22Rv1 (cell line): ENCODE measurements at regions not wholly inside any gene's neighbourhood (a gene's known extent, or its start where the extent isn't known, plus 50 kb on each side); places are given as distances from the start of the nearest gene placed in this dataset.

ENCODE experiments used
- H3K27ac ChIP-seq: fragments of 450-650 bp; 2 replicates; pipeline ENCODE4 v1.5.1; 2017
- CTCF ChIP-seq: fragments of 450-650 bp; IDR thresholded peaks from 2 replicates; pipeline ENCODE4 v1.5.1; 2017; ENCODE audit warnings: mild to moderate bottlenecking
- ZFX ChIP-seq: fragments of 450-650 bp; IDR thresholded peaks from 2 replicates; pipeline ENCODE4 v1.6.1; 2017; ENCODE audit warnings: antibody characterized with exemption, borderline replicate concordance

DNA sequence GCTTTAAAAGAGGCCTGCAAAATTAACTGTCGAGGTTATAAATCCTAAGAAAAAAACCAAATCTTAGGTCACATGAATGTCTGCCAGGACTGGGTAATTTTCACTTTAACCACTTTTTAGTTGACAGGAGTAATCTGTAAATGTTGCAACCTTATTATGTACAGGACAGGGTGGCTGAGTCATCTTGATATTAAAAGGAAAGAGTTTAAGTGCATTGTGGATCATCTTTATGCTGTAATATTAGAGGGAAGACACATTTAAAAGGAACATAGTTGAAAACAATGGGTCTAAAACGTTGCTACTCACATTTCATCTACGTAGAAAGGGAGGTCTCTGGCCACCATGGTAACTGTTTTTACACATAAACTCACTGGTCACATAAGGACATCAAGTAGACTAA lies 115.5 kb downstream of the LSMEM1 start:
- TF ChIP-seq ZFX (no peak), CTCF (no peak)
- no peak overlapping the region for H3K27ac ChIP-seq

DNA sequence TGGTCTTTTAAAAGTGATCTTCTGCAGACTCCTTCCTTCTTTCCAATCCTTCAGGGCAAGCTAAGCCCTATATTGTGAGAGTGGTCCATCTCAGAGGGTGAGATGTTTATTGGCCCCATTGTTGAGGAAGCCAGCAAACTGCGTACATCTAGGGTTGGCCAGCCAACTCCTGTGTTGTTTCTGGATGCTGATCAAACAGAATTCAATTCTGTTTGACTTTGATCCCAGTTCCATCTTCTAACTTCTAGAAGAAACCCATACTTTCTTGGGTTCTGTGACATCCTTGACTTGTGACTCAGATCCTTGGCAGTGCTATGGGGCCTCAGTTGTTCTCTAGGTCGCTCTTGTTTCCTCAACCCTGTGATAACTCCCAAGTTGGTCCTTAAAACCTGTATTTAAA lies 116.2 kb downstream of the LSMEM1 start:
- no peak overlapping the region for H3K27ac ChIP-seq
- TF ChIP-seq CTCF (no peak), ZFX (no peak)

- no peak overlapping the region for H3K27ac ChIP-seq
- TF ChIP-seq CTCF (no peak), ZFX (no peak)
Measured at GRCh38 chr7:112603673-112604072, 122.9 kb downstream of the LSMEM1 start.

- TF ChIP-seq ZFX: no peak
- no peak for TF ChIP-seq CTCF
Measured at GRCh38 chr7:112610636-112611035, 129.8 kb downstream of the LSMEM1 start.

DNA sequence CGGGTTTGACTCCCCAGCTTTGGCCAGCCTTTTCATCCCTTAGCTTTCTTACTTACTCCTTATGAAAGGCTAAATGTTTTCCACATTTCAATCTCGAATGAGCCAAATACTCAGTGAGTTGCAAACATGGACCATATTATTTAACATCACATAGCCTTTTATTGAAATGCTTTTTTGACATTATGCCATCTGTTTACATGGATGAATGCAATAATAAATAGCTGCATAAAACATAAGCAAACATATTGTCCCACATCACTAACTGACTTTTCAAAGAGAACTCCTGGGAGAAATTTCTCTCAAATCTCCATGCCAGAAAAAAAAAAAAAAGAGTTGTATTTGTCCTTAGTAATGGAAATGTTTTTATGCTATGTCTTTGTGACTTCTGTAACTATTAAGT lies 134.9 kb downstream of the LSMEM1 start:
- TF ChIP-seq ZFX: no peak
- no peak for TF ChIP-seq CTCF
- H3K27ac ChIP-seq: no peak overlapping the region

More at GRCh38 chr7:112610636-112611035, 129.8 kb downstream of the LSMEM1 start:
- no peak overlapping the region for H3K27ac ChIP-seq

DNA sequence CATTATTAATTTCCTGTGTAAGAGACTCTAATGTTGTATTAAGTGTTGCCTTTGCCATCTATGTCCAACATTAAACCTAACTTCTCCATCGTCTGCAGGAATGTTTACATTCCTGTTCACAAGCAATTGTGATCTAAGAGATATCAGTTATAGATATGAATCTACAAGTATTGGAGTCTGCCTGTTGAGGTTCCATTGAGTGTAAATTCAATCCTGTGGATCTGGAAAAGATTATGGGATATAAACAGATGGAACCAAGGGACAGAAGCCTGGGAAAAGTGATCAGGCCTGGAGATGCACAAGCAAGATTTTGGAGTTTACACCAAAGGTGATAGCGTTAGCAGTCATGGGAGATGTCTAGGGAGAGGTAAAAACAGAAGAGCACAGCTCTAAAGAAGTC lies 135.5 kb downstream of the LSMEM1 start:
- no peak for TF ChIP-seq CTCF
- no peak for TF ChIP-seq ZFX
- H3K27ac ChIP-seq: no peak overlapping the region

- TF ChIP-seq ZFX: no peak
- TF ChIP-seq CTCF: no peak
Measured at GRCh38 chr7:112619343-112619742, 138.6 kb downstream of the LSMEM1 start.

More at GRCh38 chr7:112619343-112619742, 138.6 kb downstream of the LSMEM1 start:
- no peak overlapping the region for H3K27ac ChIP-seq
